22Rv1 (cell line): ENCODE measurements at regions not wholly inside any gene's neighbourhood (a gene's known extent, or its start where the extent isn't known, plus 50 kb on each side); places are given as distances from the start of the nearest gene placed in this dataset.

Experiments
- CTCF ChIP-seq: fragments of 450-650 bp; IDR thresholded peaks from 2 replicates; pipeline ENCODE4 v1.5.1; 2017; ENCODE audit warnings: mild to moderate bottlenecking
- ZFX ChIP-seq: fragments of 450-650 bp; IDR thresholded peaks from 2 replicates; pipeline ENCODE4 v1.6.1; 2017; ENCODE audit warnings: antibody characterized with exemption, borderline replicate concordance

GRCh38 chr18:22018366-22018765 is 151.0 kb upstream of the GATA6 start:
- TF ChIP-seq CTCF (no peak), ZFX (no peak)
